T-helper 1 cell (primary cell): ENCODE measurements at regions not wholly inside any gene's neighbourhood (a gene's known extent, or its start where the extent isn't known, plus 50 kb on each side); places are given as distances from the start of the nearest gene placed in this dataset.
"Not testable (repeated sequence)": the region's sequence is repeated elsewhere in the genome, so short reads cannot be mapped to it uniquely, and the experiment has no call there.

Experiments
- DNase-seq, 5 donors: peaks; one replicate each; pipeline ENCODE4 v3.0.0-alpha.2; 2012 to 2020

DNA sequence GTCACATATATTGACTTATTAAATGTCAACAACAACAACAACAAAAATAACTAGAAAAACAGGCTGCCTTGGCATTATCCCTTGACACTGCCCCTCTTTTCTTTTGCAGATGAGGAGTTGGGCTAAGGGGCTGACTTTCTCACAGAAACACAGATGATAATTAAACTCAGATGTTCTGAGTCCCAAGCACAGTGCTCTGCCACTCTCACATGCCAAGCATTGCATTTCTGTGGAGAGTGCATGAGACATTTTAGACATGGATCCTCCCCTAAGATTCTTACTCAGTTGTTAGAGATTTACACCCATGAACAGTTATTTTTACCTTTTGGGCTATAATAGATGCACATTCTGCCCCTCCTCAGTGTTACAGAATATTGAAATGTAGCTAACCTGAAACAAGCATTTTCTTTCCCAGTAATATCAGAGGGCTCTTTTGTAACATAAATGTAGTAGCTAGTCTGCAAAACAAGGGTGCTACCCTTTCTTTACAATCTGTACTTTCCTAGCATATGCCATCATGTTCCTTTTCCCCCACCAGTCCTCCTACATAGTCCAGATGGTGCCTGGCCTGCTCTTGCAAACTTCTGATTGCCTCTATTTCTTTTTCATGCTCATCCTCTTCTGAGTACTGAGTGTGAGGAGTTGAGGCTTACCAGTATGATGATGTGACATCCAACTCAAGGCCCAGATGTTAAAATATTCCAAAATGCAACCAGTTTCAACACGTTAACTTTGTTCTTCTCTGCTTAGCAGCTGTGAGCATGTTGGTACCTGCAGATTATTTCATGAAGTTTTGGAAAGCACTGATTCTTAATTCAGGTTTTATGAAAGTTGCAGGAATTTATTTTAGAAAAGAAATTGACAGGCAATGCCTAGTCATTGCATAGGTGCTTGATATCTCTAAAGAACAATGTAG is 125.0 kb upstream of the ATP2B1 start:
- DNase-seq = no peak

DNA sequence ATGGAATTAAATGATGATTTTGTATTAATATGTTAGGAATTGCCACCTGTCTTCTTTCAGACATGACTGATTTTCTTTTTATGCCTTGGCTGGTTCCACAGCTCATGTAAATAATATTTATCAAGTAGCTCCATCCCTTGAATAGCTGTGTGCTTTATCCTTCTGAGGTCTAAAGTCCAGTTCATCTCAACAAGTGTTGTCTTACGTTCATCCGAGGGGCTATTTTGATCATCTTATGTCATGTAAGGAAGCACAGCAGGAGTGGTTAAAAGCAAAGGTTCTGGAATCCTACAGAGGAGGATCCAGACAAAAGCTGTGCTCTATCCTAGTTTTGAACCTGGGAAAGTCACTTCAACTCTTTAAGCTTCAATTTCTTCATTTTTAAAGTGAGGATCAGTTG is 123.7 kb upstream of the ATP2B1 start:
- no peak for DNase-seq

DNA sequence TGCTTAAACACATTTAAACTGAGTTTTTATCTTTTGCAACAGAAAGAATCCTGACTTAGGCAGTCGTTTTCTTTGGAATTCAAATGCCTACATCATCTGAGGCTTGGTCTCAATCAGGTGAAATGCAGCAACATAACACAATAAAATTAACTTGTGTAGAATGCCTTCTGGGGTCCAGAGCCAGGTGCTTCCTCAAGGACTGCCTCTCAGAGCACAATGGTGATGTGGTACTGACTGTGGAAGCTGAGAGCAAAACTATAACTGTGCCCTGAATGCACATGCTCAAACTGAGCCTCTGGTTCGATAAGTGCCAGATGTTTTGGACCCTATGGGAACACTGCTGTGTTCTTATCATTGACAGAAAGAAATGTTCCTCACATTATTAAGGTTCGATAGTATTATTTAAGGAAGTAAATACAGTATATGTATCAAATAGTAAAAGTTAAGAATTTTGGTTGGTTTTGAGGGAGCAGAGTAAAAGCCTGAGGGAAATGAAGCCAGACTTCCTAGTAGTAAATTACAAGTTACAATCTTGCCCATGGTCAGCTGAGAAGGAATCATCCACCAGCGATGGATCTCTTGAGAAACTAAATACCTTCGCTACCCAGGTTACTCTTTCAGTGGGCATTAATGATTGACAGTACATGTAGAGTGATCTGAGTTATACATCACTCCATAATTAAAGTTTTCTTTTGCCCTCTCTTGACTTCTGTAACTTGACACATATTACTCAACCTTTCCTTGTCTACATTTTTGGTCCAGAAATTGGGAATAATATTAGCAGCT is 122.9 kb upstream of the ATP2B1 start:
- no peak for DNase-seq

DNA sequence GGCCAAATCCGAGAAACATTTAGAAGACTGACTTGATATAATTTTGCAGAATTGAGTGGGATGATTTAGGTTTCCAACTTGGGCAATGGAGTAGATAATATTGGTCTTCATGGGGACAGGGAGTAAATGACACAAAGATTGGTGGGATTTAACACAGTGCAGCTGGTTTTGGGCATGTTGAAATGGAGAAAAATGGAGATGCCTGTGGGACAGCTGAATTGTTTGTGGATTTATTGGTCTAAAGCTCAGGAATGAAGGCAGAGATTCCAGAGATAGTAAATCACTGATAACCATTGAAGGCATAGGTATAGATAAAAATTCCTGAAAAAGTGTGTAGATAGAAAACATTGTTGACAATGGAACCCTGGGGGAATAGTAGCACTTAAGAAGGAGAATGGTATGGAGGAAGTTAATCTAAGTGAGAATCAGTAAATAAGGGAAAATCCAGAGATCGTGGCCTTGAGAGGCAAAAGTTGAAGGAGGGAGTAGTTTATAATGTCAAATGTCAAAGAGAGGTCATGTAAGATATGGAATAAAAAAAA is 120.9 kb upstream of the ATP2B1 start:
- no peak for DNase-seq

DNA sequence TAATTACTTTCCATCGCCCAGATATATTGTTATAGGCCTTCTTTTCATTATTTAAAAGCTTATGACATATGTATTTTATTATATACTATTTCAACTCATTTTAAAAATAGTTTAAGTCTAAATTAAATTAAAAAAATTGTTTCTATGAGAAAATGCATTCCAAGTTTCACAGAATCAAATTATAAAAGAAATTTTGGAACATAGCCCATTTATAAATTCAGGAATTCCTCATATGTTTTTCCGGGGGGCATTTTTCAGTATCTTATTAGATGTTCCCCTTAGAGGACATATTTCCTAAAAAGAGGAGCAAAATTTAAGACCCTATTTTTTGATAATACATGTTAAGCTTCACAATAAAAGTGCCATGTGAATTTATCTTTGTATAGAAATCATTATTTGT is 119.9 kb upstream of the ATP2B1 start:
- DNase-seq = no peak

DNA sequence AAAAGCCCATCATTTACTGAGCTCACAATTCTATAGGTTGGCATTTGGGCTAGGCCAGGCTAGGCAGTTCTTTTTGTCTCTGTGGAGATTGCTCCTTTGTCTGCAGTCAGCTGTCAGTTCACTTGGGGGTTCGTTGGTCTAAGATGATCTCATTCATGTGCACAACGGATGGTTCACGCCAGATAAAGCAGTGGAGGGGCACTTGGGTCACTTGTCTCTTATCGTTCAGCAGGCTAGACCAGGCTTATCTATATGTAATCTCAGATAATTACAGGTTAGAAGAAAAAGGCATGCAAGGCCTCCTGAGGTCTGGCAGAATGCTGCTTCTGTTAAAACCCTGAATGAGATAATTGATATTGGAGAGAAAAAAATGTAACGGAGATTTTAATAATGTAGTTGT is 119.0 kb upstream of the ATP2B1 start:
- no peak for DNase-seq

DNA sequence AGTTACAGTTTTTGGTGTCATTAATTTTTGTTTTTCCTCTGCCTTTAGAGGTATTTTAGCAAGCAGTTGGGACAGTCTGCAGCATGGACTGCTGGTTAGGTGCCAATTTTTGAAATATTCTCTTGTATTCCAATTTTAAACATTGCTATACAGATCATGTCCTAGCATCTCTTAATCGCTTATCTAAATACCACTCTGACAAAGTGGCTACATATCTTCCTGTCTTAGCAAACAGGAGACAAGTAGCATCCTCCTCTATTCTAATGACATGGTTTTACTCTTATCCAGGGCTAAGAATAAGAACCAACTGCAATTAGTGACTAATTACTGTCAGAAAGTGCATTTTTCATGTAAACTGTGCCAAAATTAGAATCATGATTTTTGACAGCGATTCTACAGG is 117.8 kb upstream of the ATP2B1 start:
- no peak for DNase-seq

DNA sequence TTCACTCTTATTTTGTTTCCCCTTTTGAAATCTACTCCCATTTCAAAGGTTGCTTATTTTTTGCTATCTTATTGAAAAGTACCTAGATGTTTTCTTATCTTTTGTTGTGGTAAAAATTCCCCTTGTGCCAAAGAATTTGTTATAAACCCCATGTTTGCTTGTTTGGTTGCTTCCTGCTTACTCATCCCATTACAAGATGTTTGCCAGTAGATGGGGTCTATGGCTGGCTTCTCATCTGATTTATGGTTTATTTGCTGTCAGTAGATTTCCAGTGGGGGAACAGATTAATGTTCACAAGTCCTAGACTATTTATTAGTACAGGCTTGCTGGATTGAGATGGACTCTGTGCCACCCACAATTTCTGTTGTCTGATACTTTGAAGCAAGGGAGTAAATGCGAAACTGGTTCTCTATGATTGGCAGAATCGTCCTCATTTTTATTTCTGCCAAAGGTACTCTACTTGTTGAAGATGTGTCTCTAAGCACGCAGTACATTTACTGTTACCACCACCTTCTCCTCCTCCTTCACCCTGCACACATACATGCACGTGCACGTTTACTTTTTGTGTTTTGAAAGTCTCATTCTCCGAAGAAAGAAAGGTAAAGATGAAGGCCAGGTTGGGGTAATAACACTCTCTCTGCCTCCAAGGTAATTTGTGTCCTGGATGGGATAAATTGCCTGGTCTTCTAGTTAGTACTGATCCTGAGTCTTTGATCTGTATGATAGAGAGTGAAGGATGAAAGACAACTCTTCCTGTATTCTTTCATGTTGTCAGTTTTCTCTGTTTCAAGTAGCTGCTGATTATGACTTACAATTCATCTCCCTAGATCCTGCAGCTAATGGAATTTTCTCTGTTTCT is 117.2 kb upstream of the ATP2B1 start:
- peak in 1 of 5 donors; percentile 6 for DNase-seq

DNA sequence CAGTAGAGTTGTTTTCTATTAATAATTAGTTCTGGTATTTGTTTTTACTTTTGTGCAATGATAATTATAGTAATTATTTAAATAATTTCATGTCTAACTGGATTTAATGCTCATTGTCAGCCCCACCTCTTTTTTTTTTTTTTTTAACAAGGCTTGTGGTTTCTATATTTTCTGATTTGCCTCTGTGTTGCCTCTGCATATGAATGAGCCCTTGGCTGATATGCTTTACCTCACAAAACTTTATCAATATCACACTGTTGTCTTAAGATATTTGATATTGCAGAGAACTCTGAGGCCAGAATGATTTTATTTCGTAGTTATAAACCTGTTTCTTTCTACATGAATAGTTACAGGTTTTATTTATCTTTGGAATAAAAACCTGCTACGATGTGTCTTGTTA is 116.2 kb upstream of the ATP2B1 start:
- no peak for DNase-seq

DNA sequence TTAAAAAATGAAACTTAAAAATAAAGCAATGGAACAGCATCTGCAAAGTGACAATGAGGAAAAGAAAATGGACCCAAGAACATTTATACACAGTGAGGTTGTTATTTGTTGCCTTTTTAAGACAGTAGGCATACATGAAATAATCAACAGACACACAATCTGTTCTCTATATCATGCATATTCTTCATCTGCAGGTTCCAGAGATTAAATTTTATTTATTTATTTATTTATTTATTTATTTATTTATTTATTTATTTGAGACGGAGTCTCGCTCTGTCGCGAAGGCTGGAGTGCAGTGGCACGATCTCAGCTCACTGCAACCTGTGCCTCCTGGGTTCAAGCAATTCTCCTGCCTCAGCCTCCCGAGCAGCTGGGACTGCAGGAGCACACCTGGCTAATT is 114.4 kb upstream of the ATP2B1 start:
- DNase-seq = not testable (repeated sequence)

DNA sequence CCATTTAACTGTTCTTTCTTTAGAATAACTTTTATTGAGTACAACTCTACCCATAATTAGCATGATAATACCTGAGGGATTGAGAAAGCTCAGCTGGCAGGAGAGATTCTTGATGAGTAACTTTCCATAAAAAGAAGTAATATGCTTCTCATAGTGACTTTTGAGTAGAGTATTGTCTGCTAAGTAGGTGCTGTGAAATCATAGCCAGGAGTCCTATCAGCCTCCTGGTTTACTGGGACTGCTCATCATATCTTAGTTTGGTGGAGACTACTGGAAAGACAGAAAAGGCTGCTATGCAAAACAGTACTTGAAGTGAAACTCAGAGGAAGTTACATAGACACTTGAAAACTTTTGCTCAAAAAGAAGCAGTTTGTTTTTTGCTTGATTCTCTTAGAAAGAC is 113.3 kb upstream of the ATP2B1 start:
- no peak for DNase-seq

DNA sequence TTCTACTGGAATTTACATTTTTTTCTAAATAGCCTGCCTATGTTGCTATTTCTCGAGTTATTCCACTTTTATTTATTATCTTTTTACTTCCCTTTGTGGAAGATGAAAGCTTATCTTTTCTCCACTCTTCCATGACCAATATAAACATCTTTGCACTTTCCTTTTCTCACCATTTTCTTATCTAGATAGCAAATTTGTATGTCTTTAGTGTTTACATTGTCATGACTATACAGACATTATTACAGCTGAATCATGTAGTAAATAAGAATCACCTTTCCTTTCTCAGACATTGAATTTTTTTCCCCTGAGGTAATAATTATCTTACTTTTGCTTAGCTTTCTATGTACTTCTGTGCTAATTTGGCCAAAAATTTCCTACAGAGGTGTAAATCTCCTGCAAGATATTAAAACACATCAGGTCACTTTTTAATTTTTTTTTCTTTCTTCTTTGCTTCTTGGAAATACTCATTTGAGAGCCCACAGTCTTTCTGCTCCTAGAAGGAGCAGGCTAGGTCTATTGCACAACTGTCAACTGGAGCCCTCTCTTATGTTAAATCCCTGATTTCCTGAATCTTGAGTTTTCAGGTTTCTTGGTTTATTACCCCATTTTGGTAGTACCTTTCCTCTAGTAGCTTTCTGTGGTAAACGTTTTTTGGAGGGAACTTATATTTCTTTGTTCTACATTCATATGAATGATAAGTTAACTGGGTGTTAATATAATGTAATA is 109.0 kb upstream of the ATP2B1 start:
- DNase-seq = no peak

DNA sequence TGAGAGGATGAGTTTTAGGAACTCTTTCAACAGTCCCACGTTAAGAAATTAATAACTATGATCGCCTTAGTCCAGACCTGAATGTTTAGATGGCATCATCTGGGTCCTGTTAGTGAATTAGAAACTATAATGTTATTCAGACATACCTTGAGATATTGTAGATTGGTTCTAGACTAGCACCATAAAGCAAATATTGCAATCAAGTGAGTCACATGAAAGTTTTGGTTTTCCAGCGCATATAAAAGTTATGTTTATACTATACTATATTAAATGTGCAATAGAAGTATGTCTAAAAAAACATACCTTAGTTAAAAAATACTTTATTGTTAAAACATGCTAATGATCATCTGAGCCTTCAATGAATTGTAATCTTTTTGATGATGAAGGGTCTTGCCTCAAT is 106.6 kb upstream of the ATP2B1 start:
- DNase-seq = no peak

DNA sequence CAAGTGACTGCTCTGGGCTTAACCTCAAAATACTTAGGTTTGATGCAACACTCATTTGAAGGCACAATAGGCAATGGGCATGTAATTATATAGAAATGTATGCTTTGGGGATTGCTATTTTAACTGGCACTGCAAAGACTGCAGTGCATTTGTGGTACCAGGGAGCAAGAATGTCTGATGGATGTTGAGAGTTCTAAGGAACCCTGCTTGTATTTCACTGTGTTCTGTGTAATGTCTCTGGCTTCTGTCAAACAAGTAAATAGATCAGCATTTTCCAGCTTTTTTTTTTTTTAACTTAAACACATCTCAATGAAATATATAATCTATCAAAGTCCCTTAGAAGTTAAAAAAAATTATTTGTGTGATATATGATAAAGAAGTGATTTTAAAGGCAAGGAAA is 94.8 kb upstream of the ATP2B1 start:
- DNase-seq = no peak

DNA sequence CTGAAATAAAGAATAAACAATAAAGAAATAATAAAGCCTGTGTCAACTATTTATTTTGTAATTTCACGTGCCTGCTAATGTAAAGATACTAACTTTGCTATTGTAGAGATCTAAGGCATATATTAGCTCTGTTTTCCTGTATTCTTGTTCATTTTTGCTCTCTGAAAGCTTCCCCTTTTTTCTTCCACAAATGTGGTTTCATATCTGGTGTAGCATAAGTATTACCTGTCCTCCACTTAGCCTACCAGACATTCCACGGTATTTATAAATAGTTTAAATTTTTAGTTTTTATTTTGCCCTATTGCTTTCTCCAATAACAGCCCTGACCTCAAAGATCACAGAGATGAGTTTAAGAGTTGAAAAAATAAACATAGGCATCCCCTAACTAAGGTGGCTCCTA is 92.6 kb upstream of the ATP2B1 start:
- no peak for DNase-seq

DNA sequence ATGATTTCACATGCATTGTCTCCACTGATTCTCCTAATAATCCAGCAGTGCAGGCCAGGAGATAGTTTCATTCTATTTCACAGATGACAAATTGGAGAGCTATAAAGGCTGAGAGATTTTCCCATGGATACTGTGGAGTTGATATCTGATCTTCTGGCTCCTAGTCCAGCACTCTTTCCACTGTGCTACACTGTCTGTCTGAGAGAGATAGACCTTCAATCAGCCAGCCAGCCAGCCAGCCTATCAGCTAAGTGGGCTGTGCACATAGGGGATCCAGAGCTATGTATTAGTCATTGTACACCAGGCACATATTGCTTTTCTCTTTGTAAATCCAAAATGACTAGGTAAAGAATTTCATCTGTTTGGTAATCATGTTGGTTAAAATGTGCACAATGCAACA is 91.8 kb upstream of the ATP2B1 start:
- no peak for DNase-seq

DNA sequence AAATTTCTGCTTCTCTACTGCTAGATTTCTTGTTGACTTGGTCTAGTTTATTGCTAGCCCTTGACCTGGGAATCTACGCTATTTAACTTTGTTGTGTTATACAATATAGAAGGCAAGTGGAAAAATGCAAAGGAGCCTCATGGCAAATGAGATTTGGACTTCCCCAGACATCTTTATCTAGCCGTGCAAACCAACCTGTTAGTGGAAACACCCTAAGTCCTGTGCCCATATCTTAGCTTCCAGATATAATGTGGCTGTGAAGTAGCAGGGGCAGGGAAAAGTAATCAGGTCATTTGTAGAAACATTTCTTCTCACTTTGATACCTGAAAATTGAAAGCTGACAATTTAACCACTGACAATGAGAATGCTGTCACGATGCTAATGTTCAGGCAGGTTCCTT is 90.7 kb upstream of the ATP2B1 start:
- no peak for DNase-seq

DNA sequence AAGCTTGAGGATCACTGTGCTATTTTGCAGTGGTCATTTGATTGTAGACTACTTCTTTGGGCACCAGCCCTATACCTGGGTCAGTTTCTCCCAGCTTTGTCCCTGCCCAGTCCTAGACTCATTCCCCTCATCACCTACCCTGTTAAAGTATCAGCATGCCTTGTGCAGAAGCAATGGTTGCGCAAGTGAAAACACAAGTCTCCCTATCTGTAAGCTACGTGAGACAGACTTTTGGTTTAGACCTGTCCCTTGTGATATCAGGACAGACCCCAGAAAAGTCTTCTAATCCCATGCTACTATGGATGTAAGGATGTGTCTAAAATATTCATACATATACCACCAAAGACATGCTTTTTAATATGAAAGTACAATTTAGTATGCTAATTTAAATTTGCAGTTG is 88.8 kb upstream of the ATP2B1 start:
- DNase-seq = no peak

DNA sequence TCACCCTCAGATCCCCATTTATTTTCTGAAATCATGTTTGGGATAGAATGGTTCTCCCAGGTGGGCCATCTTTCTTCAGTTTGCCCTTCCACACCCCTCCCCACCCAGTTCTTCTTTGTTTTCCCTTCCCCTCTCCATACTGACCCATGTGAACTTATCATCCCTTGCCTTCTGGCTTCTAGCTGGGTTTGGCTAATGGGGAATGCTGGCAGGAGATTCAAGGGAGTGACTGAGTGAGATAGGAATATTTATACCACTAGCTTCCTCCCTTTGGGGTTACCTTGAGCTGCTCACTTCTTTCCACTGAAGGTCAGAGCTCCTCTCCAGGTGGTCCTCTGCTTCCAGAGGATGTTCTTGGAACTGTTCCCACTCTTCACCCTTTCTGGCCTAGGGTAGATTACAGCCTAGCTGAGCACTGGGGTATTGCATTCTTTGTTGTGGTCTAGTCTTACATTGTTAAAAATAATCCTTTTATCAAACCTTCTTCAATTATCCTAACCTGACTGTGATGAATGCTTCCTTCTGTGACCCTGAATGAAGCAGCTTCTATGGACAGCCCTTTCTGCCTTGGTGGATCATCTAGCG is 88.3 kb upstream of the ATP2B1 start:
- DNase-seq = no peak

DNA sequence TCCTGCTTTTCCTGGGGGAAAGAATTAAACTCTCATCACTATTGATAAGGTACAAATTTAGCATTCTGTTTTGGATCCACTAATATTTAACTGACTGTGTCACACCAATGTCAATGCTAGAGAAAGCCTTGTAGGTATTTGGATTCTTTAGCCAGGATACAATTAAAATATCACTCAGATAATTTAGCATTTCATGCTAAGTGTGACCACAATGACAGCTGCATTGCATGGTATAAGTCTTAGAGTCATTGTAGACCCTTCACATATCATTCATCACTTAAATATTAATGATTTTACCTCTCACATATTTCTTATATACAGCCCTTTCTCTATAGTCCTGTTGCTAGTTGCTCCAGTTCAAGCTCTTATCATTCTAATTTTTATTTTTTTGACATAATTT is 85.3 kb upstream of the ATP2B1 start:
- DNase-seq = no peak

DNA sequence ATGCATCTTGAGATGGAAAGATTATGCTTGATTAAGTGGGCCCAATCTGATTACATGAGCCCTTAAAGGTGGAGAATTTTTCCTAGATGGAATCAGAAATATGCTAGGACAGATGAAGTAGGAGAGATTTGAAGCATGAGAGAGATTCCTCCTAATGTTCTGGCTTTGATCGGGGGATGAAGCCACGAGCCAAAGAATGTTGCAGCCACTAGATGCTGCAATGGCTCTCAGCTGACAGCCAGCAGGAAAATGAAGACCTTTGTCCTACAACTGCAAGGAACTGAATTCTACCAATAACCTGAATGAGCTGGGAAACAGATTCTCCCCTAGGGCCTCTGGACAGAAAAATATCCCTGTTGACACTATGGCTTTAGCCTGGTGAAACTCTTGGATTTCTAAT is 82.6 kb upstream of the ATP2B1 start:
- DNase-seq = no peak

DNA sequence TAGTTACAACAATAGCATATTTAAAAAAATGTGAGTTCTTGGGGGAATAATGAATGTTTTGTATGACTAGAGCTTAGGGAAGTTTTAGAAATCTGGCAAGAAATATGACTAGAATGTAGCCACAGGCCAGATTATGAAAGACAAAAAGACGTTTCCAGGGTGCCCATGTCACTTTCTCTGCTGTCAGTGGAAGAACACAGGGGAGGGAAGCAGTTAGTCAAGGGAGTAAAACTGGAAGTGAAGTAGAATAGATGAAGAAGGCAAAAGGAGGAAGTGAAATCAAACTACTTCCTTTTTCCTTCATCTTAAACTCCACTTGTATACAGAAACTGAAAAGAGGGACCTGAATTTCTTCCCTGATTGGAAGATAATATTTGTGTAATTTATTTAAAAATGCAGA is 81.2 kb upstream of the ATP2B1 start:
- no peak for DNase-seq
